Subcutaneous abdominal adipose tissue (tissue), 5 donors: ENCODE measurements at regions not wholly inside any gene's neighbourhood (a gene's known extent, or its start where the extent isn't known, plus 50 kb on each side); places are given as distances from the start of the nearest gene placed in this dataset.

Experiments
- H3K27ac ChIP-seq: one replicate; pipeline ENCODE4 v1.7.0; 2013; ENCODE audit warnings: low read depth, mild to moderate bottlenecking, inconsistent platforms, low read length, moderate library complexity
- H3K27me3 ChIP-seq, 5 donors: one replicate each; pipeline ENCODE4 v1.7.0; 2013; ENCODE audit warnings: low read length in 5 of 5, inconsistent platforms in 1 of 5; ENCODE audit not compliant: control insufficient read depth in 5 of 5, insufficient read depth in 4 of 5
- H3K36me3 ChIP-seq, 5 donors: one replicate each; pipeline ENCODE4 v1.7.0; 2013; ENCODE audit warnings: low read length in 5 of 5; ENCODE audit not compliant: control insufficient read depth in 5 of 5, insufficient read depth in 5 of 5
- H3K4me1 ChIP-seq, 5 donors: one replicate each; pipeline ENCODE4 v1.7.0; 2013; ENCODE audit warnings: low read length in 5 of 5, mild to moderate bottlenecking in 3 of 5, moderate library complexity in 1 of 5; ENCODE audit not compliant: control insufficient read depth in 5 of 5, insufficient read depth in 5 of 5
- H3K4me3 ChIP-seq, 5 donors: one replicate each; pipeline ENCODE4 v1.7.0; 2013; ENCODE audit warnings: low read length in 5 of 5, low read depth in 1 of 5
- H3K9ac ChIP-seq, 5 donors: one replicate each; pipeline ENCODE4 v1.7.0; 2013; ENCODE audit warnings: low read length in 5 of 5, mild to moderate bottlenecking in 4 of 5, moderate library complexity in 3 of 5
- H3K9me3 ChIP-seq, 5 donors: one replicate each; pipeline ENCODE4 v1.7.0; 2013; ENCODE audit warnings: low read length in 5 of 5; ENCODE audit not compliant: control insufficient read depth in 5 of 5
- donor health status: healthy.
- donor health status: healthy.
- donor health status: healthy.
- donor health status: healthy.
- donor health status: healthy.

DNA sequence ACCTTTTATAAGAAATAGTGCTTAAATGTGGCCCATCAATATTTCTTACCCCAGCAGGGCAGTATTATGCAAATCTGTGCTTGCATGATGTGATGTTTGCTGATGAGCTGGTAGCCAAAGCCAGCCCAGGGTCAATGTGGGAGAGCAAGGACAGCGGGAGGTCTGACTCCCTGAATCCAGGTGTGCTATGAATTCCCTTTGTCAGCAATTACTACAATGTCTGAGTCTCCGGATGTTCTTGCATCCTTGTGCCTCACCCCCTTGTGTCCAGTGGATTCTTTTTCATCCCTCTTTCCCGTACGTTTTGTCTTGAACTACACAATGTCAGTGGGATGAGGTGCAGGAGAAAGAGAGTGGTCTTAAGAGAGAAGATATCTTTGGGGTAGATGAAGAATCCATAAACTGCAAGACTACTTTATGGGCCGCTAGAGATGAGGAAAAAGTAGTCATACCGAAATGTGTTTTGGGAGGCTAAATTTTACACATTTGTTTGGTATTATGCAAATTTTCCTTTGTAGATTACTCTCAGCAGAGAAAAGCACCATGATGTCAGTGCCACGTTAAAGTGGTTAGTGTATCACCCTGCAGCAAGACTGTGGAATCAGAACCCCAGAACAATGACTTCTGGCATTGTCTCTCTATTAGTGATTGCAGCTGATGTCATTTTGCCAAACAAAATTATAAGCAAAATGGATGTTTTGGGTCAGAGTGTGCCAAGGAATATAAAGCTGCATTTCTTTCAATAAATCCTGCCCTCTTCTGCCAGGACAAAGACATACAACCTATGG is 53.5 kb upstream of the TSHZ3 start:
- H3K27ac ChIP-seq = no peak overlapping the region
- no peaks in the 10 kb centered on the region for H3K36me3 ChIP-seq
- H3K4me3 ChIP-seq = no peak overlapping the region
- H3K27me3 ChIP-seq = peaks cover 0 to 11% (median 3%) of the 10 kb centered on the region in 5 donors
- no peak overlapping the region for H3K9ac ChIP-seq
- H3K4me1 ChIP-seq = no peaks in the 10 kb centered on the region
- no peaks in the 10 kb centered on the region for H3K9me3 ChIP-seq

DNA sequence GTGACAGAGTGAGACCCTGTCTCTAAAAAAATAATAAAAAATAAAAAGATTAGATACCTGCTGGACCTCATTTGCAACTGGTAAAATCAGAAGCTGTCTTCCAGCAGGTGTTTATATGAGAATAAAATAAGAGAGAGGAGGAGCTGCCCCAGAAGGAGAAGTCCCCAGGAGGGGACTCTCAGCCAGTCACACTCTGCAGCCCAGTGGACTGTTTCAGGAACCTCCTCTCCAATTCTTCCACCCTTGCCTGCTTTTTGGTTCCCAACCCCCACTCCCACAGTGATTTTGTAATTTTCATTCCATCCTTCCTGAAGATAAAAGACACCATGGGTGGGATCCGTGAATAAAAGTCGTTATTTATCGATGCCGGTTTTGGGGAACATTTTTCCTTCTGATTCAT is 56.9 kb upstream of the TSHZ3 start:
- Histone ChIP-seq H3K9ac (no peak overlapping the region), H3K4me1 (no peaks in the 10 kb centered on the region), H3K27ac (no peak overlapping the region)

DNA sequence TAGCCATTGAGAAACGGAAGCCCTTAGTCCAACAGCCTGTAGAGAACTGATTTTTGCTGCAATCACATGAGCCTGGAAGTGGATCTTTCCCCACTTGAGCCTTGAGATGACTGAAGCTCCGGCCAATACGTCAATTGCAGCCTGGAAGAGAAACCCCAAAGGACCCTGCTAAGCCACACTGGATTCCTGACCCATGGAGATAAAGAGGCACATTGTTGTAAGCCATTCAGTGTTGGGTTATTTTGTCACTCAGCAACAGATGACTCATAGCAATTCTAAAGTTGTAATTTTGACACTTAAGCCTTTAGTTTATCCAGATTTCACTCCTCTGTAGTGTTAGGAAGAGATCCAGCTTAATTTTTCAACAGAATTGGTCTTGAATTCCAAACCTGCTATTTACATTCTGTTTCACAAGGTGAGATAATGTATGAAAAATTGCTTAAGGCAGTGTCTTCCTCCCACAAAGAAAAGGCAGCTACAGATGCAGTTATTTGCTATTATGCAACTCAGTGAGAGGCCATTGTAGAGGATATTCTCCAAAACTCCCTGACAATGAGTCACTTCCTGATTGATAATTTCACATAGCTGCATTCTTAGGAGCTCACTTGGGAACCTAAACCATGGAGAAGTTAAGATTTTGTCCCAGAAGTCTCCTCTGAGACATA is 59.4 kb upstream of the TSHZ3 start:
- Histone ChIP-seq H3K9me3 (no peaks in the 10 kb centered on the region), H3K36me3 (no peaks in the 10 kb centered on the region), H3K27me3 (no peaks in the 10 kb centered on the region), H3K4me1 (no peaks in the 10 kb centered on the region), H3K27ac (no peak overlapping the region), H3K4me3 (no peak overlapping the region), H3K9ac (no peak overlapping the region)

More for the DNA sequence above, 56.9 kb upstream of the TSHZ3 start:
- H3K36me3 ChIP-seq = no peaks in the 10 kb centered on the region
- no peak overlapping the region for H3K4me3 ChIP-seq
- no peaks in the 10 kb centered on the region for H3K9me3 ChIP-seq
- peaks cover 0 to 7% (median 0%) of the 10 kb centered on the region in 5 donors for H3K27me3 ChIP-seq

- Histone ChIP-seq H3K36me3 (no peaks in the 10 kb centered on the region), H3K27me3 (peaks cover 0 to 5% (median 0%) of the 10 kb centered on the region in 5 donors), H3K4me1 (no peaks in the 10 kb centered on the region), H3K4me3 (no peak overlapping the region), H3K27ac (no peak overlapping the region), H3K9me3 (no peaks in the 10 kb centered on the region), H3K9ac (no peak overlapping the region)
Measured at GRCh38 chr19:31413353-31413752, 64.1 kb upstream of the TSHZ3 start.

- Histone ChIP-seq H3K9me3 (no peaks in the 10 kb centered on the region), H3K27ac (no peak overlapping the region), H3K9ac (no peak overlapping the region), H3K27me3 (peaks cover 0 to 5% (median 4%) of the 10 kb centered on the region in 5 donors), H3K4me3 (no peak overlapping the region), H3K4me1 (no peaks in the 10 kb centered on the region), H3K36me3 (no peaks in the 10 kb centered on the region)
Measured at GRCh38 chr19:31415322-31415721, 66.1 kb upstream of the TSHZ3 start.

DNA sequence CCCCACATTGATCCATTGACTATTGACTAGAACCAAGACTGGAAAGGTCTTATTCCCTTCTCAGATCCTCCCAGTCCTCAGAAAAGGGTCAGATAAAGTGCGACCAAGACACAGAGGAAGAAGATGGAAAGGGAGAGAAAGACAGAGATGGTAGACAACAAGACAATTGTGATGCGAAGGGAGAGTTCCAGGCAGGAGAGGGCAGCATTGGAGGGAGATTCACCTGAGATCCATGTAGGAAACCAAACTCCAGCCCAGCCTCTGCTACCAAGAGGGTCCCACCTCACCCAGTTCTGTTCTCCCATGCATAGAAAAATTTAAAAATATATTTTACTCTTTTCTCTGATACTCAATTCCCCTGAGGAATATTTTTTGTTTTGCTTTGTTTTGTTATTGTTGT is 67.3 kb upstream of the TSHZ3 start:
- Histone ChIP-seq H3K4me3 (no peak overlapping the region), H3K9me3 (no peaks in the 10 kb centered on the region), H3K4me1 (no peaks in the 10 kb centered on the region), H3K9ac (no peak overlapping the region), H3K27me3 (peaks cover 0 to 5% (median 4%) of the 10 kb centered on the region in 5 donors), H3K27ac (no peak overlapping the region), H3K36me3 (no peaks in the 10 kb centered on the region)

DNA sequence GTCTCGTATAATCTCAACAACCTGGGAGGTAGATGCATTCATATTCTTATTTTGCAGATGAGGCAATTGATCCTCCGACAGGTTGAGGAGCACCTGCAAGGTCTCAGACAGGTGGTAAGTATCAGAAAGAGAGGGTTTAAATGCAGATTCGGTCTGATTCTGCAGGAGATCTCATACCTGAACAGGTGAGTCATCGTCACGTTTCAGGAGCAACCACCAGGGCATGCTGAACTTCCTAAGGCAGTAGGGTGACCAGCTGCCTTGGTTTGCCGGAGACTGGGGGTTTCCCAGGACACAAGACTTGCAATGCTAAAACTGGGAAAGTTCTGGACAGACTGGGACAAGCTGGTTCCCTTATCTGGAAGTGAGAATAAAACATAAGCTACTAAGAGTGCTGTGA is 68.8 kb upstream of the TSHZ3 start:
- no peaks in the 10 kb centered on the region for H3K36me3 ChIP-seq
- H3K9me3 ChIP-seq = no peaks in the 10 kb centered on the region
- no peak overlapping the region for H3K9ac ChIP-seq
- H3K27me3 ChIP-seq = peaks cover 0 to 5% (median 4%) of the 10 kb centered on the region in 5 donors
- no peaks in the 10 kb centered on the region for H3K4me1 ChIP-seq
- no peak overlapping the region for H3K4me3 ChIP-seq
- H3K27ac ChIP-seq = no peak overlapping the region

GRCh38 chr19:31418692-31419430 is 69.6 kb upstream of the TSHZ3 start:
- no peaks in the 10 kb centered on the region for H3K36me3 ChIP-seq
- H3K27ac ChIP-seq = no peak overlapping the region
- H3K4me3 ChIP-seq = no peak overlapping the region
- H3K9ac ChIP-seq = no peak overlapping the region
- H3K9me3 ChIP-seq = no peaks in the 10 kb centered on the region
- H3K27me3 ChIP-seq = peaks cover 0 to 5% (median 4%) of the 10 kb centered on the region in 5 donors
- no peaks in the 10 kb centered on the region for H3K4me1 ChIP-seq

DNA sequence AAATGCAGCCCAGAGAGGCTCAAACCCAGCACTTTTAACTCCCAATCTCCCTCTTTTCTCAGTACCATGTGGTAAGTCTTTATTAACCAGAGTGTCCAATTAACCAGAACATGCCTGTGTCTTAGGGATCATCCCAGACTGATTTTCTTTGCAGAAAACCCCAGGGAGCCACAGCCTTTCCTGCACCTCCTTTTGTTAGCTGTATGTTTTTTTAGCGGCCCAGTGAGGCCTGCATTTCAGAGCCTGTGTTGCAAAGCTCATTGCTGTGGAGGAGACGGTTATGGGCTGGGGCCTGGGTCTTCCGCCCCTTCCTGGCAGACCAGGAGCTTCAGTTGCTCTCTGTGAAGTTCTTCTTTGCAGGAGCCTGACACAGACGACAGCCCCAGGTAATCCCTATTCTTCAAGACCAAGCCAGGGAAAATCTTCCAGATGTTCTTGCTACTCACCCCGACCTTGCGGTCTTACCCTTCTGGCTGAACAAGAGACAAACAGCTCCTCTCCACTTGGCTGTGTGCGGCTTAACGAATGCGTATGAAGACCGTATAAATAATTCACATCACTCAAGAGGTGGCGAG is 70.7 kb upstream of the TSHZ3 start:
- no peak overlapping the region for H3K27ac ChIP-seq
- no peak overlapping the region for H3K9ac ChIP-seq
- no peaks in the 10 kb centered on the region for H3K9me3 ChIP-seq
- no peaks in the 10 kb centered on the region for H3K36me3 ChIP-seq
- H3K4me3 ChIP-seq = no peak overlapping the region
- H3K27me3 ChIP-seq = peaks cover 0 to 5% (median 4%) of the 10 kb centered on the region in 5 donors
- no peaks in the 10 kb centered on the region for H3K4me1 ChIP-seq
